NCI-H1105 treated with DMSO at 0.1 percent for 48 hours (cell line): ENCODE measurements at regions not wholly inside any gene's neighbourhood (a gene's known extent, or its start where the extent isn't known, plus 50 kb on each side); places are given as distances from the start of the nearest gene placed in this dataset.

ENCODE experiments used
- DNase-seq: peaks from one replicate; lab custom pipeline; 2025; lab: John Stamatoyannopoulos, UW

GRCh38 chr7:97466999-97467740, 264.7 kb upstream of the TAC1 start:
- no peak for DNase-seq

GRCh38 chr7:97468493-97468892, 263.4 kb upstream of the TAC1 start:
- no peak for DNase-seq

DNA sequence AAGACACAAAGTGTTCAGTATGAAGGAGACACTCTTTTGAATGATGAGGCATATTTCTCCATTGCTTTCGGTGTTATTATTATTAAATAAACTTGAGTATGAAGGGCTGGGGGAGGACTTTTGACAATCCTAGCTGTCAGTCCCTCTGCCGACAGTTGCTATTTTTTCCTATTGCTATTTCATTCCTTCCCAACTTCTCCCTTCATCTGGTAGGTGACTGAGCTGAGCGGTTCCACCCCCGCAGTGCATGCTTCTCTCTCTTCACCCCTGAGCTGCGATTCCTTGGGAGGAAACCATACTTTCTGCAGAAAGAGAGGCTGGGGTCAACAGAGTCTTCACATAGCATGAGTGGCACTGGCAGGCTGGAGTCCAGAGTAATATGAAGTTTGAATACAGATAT, 261.2 kb upstream of the TAC1 start:
- no peak for DNase-seq

DNA sequence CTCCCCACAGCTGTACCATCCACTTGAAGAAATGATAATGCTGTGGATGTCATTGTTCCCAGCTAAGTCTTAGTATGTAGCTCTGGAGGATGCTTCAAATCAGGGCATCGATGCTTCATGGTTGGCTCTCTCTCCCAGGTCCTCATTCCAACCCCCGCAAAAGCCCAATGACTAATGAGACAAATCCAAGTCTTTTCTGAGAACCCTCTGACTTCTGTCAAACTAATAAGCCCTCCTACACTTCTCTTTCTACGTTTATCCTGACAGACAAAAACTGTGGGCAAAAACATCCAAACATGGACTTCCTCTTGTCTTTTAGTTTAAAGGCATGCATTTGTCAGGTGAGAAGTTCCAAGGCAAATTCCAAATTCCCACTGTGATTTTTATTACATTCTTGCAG, 260.4 kb upstream of the TAC1 start:
- DNase-seq = no peak

GRCh38 chr7:97479740-97480290, 252.1 kb upstream of the TAC1 start:
- no peak for DNase-seq

GRCh38 chr7:97480772-97481390, 251.0 kb upstream of the TAC1 start:
- DNase-seq = no peak

- DNase-seq = no peak
Observed at GRCh38 chr7:97495487-97495886, 236.4 kb upstream of the TAC1 start.

- DNase-seq = peak; percentile 37
Observed at GRCh38 chr7:97499204-97499603, 232.7 kb upstream of the TAC1 start.

DNA sequence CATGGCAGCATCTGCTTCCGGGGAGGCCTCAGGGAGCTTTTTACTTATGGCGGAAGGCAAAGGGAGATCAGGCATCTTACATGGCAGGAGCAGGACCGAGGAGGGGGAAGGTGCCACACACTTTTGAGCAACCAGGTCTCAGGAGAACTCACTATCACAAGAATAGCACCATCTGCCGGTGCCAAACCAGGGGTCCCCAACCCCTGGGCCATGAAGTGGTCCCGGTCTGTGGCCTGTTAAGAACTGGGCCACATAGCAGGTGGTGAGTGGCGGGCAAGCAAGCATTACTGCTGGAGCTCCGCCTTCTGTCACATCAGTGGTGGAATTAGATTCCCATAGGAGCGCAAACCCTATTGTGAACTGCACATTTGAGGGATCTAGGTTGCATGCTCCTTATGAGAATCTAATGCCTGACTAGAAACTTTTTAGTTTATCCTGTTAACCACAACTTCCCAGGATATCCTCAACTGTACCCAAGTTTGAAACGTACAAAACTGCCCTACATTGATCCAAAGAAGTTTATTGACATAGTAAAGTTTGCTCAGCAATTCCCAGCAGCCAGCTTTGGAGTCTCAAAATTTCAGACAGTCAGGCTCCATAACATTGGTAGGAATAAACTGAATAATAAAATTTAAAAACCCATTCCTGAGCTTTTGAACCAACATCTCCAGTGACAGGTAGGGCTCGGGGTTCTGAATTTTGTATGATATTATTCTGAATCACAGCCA, 228.4 kb upstream of the TAC1 start:
- DNase-seq = no peak

DNA sequence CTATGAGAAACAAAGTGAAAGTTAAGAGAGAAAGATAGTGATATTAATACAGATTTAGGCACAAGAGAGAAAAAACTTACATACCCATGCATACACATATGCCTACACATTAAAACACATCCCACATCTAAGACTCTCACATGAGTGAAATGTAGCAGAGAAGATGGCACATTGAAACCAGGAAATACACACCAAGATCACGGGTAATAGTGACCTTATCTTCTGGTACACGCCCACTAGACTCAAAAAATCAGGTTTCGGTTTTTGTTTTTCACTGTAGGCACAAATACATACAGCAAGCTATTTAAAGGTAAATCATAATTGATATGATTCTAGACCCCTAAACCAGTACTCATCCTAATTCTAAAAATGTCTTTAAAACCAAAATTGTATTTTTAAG, 225.2 kb upstream of the TAC1 start:
- DNase-seq = no peak

GRCh38 chr7:97512441-97513207, 219.3 kb upstream of the TAC1 start:
- DNase-seq = no peak

DNA sequence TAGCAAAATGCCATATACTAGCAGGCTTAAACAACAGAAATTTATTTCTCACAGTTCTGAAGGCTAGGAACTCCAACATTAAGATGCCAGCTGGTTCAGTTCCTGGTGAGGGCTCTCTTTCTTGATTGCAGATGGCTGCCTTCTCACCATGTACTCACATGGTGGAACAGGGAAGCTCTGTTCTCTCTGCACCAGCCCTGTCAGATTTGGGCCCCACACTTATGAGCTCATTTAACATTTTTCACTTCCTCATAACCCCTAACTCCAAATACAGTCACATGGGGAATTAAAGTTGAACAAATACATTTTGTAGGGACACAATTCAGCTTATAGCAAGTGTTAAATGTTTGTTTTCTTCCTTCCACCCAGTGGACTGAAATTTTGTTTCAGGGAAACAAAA, 218.6 kb upstream of the TAC1 start:
- no peak for DNase-seq

DNA sequence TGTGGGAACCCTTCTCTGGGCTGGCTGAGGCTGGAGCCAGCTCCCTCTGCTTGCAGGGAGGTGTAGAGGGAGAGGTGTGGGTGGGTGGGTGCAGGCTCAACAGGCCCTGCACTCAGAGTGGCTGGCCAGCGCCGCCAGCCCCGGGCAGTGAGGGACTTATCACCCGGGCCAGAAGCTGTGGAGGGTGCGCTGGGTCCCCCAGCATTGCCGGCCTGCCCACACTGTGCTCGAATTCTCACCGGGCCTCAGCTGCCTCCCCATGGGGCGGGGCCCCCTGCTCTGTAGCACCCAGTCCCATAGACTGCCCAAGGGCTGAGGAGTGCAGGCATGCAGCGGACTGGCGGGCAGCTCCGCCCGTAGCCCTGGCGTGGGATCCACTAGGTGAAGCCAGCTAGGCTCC, 190.7 kb upstream of the TAC1 start:
- no peak for DNase-seq

GRCh38 chr7:97555857-97556421, 175.9 kb upstream of the TAC1 start:
- peak; percentile 95 for DNase-seq

DNA sequence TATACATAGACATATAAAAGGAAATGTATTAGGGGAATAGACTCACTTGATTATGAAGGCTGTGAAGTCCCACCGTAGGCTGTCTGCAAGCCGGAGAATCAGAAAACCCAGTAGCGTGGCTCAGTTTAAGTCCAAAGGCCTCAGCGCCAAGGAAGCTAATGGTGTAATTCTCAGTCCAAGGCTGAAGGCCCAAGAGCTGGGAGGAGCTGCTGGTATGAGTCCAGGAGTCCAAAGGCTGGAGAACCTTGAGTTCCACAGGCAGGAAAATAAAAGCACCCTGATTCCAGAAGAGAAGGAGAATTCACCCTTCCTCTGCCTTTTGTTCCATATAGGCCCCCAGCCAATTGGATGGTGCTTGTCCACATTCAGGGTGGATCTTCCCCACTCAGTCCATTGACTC, 166.2 kb upstream of the TAC1 start:
- no peak for DNase-seq

GRCh38 chr7:97573065-97573464, 158.8 kb upstream of the TAC1 start:
- DNase-seq = no peak

GRCh38 chr7:97576043-97576442, 155.8 kb upstream of the TAC1 start:
- DNase-seq = no peak

GRCh38 chr7:97578225-97578624, 153.7 kb upstream of the TAC1 start:
- DNase-seq = no peak

GRCh38 chr7:97580205-97580604, 151.7 kb upstream of the TAC1 start:
- no peak for DNase-seq

DNA sequence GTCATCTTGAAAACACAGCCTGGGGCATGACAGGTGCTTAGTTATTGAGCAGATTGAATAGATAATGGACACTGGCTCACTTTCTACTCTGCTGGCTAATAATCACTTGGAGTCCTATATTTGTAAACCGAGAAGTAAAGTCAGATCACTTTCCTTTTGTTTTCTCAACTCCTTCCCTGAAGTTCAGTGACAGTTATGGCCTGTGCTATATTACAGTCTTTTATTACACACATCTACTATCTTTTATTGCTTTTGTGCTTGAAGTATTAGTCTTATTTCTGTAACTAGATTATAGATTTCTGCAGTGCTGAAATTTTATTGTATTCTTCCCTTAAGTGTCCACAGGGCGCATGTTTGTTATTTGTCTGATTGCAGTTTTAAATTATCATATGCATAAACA, 136.4 kb upstream of the TAC1 start:
- no peak for DNase-seq

DNA sequence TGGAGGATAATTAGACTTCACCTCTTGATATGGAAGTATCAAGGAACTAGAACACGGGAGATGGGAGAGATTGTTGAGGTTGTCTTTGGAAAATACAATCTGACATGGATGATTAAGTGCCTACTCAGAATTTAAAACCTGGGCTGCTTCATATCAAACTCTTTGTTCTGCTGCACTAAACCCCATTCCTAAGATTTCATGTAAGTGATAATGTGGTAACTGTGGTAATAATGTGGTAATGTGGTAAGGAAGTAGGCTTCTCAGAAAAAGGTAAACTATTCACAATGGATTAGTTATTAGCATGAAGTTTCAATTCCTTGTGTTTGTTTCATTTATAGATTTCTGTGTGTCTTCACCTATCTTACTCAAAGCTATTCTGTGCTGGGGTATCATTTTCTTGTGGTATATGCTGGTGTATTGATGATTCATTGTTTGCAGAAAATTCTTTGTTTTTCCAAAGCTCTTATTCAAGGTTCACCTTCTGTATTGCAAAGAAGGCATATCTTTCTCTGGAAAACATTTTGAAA, 129.9 kb upstream of the TAC1 start:
- no peak for DNase-seq

DNA sequence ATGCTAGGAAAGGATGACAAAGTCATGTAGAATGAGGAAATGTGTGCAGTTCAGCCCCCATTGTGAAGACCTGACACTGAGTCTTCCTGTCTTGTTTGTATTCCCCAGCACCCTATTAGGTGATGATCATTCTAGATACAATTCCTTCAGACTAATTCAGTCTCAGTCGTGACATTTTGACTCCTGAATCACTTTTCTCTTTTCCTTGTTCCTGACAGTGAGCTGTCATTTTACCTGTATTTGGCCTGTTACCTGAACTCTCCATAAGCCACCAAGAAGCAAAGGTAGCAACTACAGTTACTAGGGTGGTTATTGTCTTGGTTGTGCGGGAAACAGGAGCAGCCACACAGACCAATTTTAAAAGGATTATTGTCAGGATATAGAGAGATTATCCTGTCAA, 111.4 kb upstream of the TAC1 start:
- no peak for DNase-seq
